ENCODE measurements at regions not wholly inside any gene's neighbourhood (a gene's known extent, or its start where the extent isn't known, plus 50 kb on each side); places are given as distances from the start of the nearest gene placed in this dataset.

- Histone ChIP-seq H3K9me3 (replicated peaks; ENCODE audit: control insufficient read depth, insufficient read depth, low read length) (peaks cover 3% of the 10 kb centered on the region), H3K4me3 (replicated peaks in 1 of 3; ENCODE audit: insufficient read depth in 1 of 3, low read depth in 1 of 3, low read length in 3 of 3) (no peak overlapping the region), H3K4me1 (ENCODE audit: control insufficient read depth, extremely low read depth, insufficient read depth, low read length) (no peaks in the 10 kb centered on the region), H3K4me2 (ENCODE audit: insufficient read depth, low read length) (no peak overlapping the region), H2AFZ (ENCODE audit: low read depth, low read length) (no peak overlapping the region), H3K79me2 (ENCODE audit: control insufficient read depth, insufficient read depth, low read length) (no peaks in the 10 kb centered on the region), H3K9ac (replicated peaks; ENCODE audit: extremely low read depth, insufficient read depth, low read length) (no peak overlapping the region), H3K27ac (ENCODE audit: insufficient read depth, low read depth, low read length) (no peak overlapping the region), H3K27me3 (ENCODE audit: control insufficient read depth in 2 of 2, insufficient read depth in 2 of 2, low read length in 2 of 2) (no peaks in the 10 kb centered on the region), H3K36me3 (ENCODE audit: control insufficient read depth in 2 of 2, extremely low read depth in 1 of 2, insufficient read depth in 2 of 2, low read length in 2 of 2) (no peaks in the 10 kb centered on the region), H3K9me1 (replicated peaks; ENCODE audit: control insufficient read depth, extremely low read depth, insufficient read depth, low read length) (no peaks in the 10 kb centered on the region), H4K20me1 (replicated peaks; ENCODE audit: control insufficient read depth, extremely low read depth, insufficient read depth, low read length) (no peaks in the 10 kb centered on the region)
- dilution Hi-C loops (cut with MboI; ENCODE audit: extremely low pct_ligation_motif_present, low sequenced_read_pairs) (no loop called here), intact Hi-C loops (cut with micrococcal nuclease) (no loop called here)
- FAIRE-seq = no peak
- no TSS peak for BruUV-seq (replicated peaks)
- ChIA-PET POLR2A (no interaction called here), CTCF (no interaction called here)
- TF ChIP-seq POLR2AphosphoS5 (IDR thresholded peaks at IDR 0.05; ENCODE audit: insufficient read depth, low read depth, low read length) (no peak), GATA2 (IDR thresholded peaks at IDR 0.05; ENCODE audit: insufficient read depth, insufficient read length, low read depth, low read length) (no peak)
- DNase-seq (ENCODE audit: low read depth, low spot score) = no peak
These were observed 994.4 kb upstream of the SEL1L start for GRCh38 chr14:82528016-82528415.

- Histone ChIP-seq H3K4me1 (ENCODE audit: control insufficient read depth, extremely low read depth, insufficient read depth, low read length) (no peaks in the 10 kb centered on the region), H3K9me1 (replicated peaks; ENCODE audit: control insufficient read depth, extremely low read depth, insufficient read depth, low read length) (no peaks in the 10 kb centered on the region), H2AFZ (ENCODE audit: low read depth, low read length) (no peak overlapping the region), H3K4me3 (replicated peaks in 1 of 3; ENCODE audit: insufficient read depth in 1 of 3, low read depth in 1 of 3, low read length in 3 of 3) (no peak overlapping the region), H3K36me3 (ENCODE audit: control insufficient read depth in 2 of 2, extremely low read depth in 1 of 2, insufficient read depth in 2 of 2, low read length in 2 of 2) (no peaks in the 10 kb centered on the region), H3K27me3 (ENCODE audit: control insufficient read depth in 2 of 2, insufficient read depth in 2 of 2, low read length in 2 of 2) (no peaks in the 10 kb centered on the region), H3K4me2 (ENCODE audit: insufficient read depth, low read length) (no peak overlapping the region), H3K79me2 (ENCODE audit: control insufficient read depth, insufficient read depth, low read length) (no peaks in the 10 kb centered on the region), H4K20me1 (replicated peaks; ENCODE audit: control insufficient read depth, extremely low read depth, insufficient read depth, low read length) (no peaks in the 10 kb centered on the region), H3K9me3 (replicated peaks; ENCODE audit: control insufficient read depth, insufficient read depth, low read length) (peaks cover 5% of the 10 kb centered on the region), H3K9ac (replicated peaks; ENCODE audit: extremely low read depth, insufficient read depth, low read length) (no peak overlapping the region), H3K27ac (ENCODE audit: insufficient read depth, low read depth, low read length) (no peak overlapping the region)
- DNase-seq (ENCODE audit: low read depth, low spot score) (no peak), FAIRE-seq (no peak)
- TF ChIP-seq MYC (IDR thresholded peaks at IDR 0.05; ENCODE audit: low read depth, low read length) (no peak), POLR2AphosphoS5 (IDR thresholded peaks at IDR 0.05; ENCODE audit: insufficient read depth, low read depth, low read length) (no peak), CTCF (IDR thresholded peaks at IDR 0.05; ENCODE audit: extremely low read depth in 1 of 2, insufficient read depth in 1 of 2, low read depth in 1 of 2, low read length in 2 of 2) (no peak), FOS (IDR thresholded peaks at IDR 0.05; ENCODE audit: borderline replicate concordance, insufficient read depth, low read length) (no peak), POLR2A (IDR thresholded peaks at IDR 0.05; ENCODE audit: low read depth, low read length) (no peak)
- BruUV-seq (replicated peaks) = no TSS peak
- intact Hi-C loops (cut with micrococcal nuclease) = no loop called here
- ChIA-PET CTCF (no interaction called here), POLR2A (no interaction called here)
- dilution Hi-C loops (cut with MboI; ENCODE audit: extremely low pct_ligation_motif_present, low sequenced_read_pairs) = no loop called here
These were observed 999.7 kb upstream of the SEL1L start for GRCh38 chr14:82533351-82533750.
